Fibroblast of mammary gland (primary cell): ENCODE measurements at regions not wholly inside any gene's neighbourhood (a gene's known extent, or its start where the extent isn't known, plus 50 kb on each side); places are given as distances from the start of the nearest gene placed in this dataset.
A peak's percentile ranks its signal among the peaks of the same experiment; 100 is the strongest.
"Not testable (repeated sequence)": the region's sequence is repeated elsewhere in the genome, so short reads cannot be mapped to it uniquely, and the experiment has no call there.

Experiments used
- DNase-seq: peaks from one replicate; pipeline ENCODE4 v3.0.0-alpha.2; 2010; ENCODE audit warnings: low read depth
- H3K4me3 ChIP-seq: 2 replicates; pipeline ENCODE4 v1.5.1; 2011; ENCODE audit warnings: low read depth, mild to moderate bottlenecking, low read length, moderate library complexity; ENCODE audit not compliant: control insufficient read depth
- TF ChIP-seq, protein P1 (sequence below): conservative IDR thresholded peaks from 2 replicates; pipeline ENCODE4 v1.5.1; 2011; ENCODE audit warnings: low read depth, low read length, inconsistent platforms; ENCODE audit not compliant: control insufficient read depth, insufficient read depth

DNA sequence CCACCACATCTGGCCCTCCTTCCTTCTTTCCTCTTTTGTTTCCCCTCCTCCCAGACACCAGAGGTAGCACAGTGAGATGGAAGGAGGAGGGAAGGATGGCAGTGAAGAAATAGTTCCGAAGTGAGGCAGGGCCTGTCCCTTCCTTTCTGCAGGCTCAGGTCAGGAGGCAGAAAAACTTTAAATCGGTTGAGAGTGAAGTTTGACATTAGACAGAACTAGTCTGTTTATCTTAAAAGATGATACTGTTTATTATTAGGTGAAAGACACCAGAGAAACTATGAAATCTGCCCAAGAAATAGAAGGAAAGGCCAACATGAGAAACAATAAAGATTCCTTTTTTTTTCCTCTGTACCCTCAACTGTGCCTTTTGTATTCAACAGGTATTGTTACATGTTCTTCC lies 670.3 kb downstream of the UTRN start:
- DNase-seq, result no peak
- no peak overlapping the region for H3K4me3 ChIP-seq
- TF ChIP-seq, protein P1, sequence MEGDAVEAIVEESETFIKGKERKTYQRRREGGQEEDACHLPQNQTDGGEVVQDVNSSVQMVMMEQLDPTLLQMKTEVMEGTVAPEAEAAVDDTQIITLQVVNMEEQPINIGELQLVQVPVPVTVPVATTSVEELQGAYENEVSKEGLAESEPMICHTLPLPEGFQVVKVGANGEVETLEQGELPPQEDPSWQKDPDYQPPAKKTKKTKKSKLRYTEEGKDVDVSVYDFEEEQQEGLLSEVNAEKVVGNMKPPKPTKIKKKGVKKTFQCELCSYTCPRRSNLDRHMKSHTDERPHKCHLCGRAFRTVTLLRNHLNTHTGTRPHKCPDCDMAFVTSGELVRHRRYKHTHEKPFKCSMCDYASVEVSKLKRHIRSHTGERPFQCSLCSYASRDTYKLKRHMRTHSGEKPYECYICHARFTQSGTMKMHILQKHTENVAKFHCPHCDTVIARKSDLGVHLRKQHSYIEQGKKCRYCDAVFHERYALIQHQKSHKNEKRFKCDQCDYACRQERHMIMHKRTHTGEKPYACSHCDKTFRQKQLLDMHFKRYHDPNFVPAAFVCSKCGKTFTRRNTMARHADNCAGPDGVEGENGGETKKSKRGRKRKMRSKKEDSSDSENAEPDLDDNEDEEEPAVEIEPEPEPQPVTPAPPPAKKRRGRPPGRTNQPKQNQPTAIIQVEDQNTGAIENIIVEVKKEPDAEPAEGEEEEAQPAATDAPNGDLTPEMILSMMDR, result no peak

DNA sequence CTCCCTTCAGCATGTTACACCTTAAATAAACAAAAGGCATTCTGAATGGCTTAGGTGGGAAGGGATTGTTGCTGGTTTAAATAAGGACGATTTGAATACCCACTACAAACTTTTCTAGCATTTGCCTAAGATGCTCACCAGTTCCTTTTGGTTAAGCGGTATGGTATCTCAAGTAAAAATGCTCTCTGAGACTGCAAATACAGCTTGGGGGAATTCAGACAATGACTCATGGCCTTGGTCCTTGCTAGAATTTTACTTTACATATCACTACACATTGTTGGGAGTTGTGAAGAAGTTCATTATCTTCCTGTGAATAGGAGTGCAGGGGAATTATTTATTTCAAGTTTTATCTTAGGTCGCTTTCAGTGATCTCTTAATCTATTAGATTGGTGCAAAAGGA lies 670.7 kb downstream of the UTRN start:
- no peak for DNase-seq
- H3K4me3 ChIP-seq, result no peak overlapping the region
- TF ChIP-seq, protein P1, result no peak

DNA sequence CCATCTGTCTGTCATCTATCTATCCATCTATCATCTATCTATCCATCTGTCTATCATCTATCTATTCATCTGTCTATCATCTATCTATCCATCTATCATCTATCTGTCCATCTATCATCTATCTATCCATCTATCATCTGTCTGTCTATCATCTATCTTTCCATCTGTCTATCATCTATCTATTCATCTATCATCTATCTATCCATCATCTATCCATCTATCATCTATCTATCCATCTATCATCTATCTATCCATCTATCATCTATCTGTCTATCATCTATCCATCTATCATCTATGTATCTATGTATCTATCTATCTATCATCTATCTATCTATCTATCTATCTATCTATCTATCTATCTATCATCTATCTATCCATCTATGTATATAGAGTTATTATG lies 671.6 kb downstream of the UTRN start:
- H3K4me3 ChIP-seq, DNase-seq: not testable (repeated sequence)

DNA sequence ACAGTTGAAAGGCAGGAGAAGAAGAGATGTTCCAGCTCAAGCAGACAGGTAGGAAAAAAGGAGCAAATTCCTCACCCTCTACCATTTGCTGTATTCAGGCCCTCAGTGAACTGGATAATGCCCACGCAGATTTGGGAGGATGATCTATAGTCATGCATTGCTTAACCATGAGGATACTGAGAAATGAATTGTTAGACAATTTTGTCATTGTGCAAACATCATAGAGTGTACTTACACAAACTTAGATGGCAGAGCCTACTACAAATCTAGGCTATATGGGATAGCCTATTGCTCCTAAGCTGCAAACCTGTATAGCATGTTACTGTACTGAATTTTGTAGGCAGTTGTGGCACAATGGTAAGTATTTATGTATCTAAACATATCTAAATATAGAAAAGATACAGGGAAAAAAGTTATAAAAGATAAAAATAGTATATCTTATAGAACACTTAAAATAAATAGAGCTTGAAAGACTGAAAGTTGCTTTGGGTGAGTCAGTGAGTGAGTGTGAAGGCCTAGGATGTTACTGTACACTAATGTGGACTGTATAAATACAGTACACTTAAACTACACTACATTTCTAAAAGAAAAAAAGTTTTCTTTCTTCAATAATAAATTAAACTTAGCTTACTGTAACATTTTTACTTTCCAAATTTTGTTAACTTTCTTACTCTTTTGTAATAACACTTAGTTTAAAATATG lies 672.3 kb downstream of the UTRN start:
- TF ChIP-seq, protein P1, result no peak
- H3K4me3 ChIP-seq, result no peak overlapping the region
- peak; percentile 11 for DNase-seq

DNA sequence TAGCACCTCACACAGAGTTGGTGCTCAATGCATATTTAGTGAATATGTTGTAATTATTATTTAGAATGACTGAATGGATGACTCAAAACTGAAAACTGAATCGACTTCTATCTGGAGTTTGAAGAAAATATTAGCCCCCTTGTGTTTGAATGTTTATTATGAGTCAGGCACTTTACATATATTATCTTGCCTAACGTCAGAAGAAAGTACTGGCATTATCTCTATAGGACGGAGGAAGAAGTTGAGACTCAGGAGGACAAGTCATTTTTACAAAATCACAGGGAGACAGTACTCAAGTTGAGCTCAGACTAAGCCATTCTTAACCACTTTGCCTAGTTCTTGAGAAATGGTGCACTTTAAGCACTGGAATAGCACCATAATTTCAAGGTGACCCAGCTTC lies 684.0 kb downstream of the UTRN start:
- TF ChIP-seq, protein P1, result no peak
- no peak overlapping the region for H3K4me3 ChIP-seq

DNA sequence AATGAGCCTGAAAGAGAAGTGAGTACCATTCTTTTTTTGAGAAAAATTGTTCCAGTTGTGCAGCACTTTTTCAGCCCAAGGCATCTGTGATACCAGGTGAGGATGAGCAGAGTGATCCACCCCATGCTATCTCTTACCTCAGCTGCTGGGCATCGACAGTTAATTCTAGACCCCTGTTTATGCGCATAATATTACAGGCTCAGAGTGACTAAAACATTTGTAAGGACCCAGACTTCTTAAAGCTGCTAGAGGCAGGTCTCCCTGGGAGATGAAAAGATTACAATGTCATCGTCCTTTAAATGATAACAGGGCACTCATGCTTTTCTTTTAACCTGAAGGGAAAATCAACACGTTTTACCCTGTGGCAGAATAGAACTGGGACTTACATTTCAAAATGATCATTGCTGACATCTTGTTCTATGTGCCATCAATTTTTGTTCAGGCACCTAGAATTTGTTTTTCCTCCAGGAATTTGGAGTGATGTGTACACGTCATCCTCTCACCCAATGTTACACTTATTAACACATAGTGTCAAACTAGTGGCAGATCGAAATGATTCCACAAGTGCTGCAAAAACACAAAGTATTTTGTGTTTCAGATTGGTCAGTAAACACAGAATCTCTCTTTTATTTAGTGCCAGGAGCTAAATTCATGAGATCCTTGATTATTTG lies 684.6 kb downstream of the UTRN start:
- no peak overlapping the region for H3K4me3 ChIP-seq
- TF ChIP-seq, protein P1, result no peak
- DNase-seq, result no peak

More for the DNA sequence above, 684.0 kb downstream of the UTRN start:
- DNase-seq, result no peak

DNA sequence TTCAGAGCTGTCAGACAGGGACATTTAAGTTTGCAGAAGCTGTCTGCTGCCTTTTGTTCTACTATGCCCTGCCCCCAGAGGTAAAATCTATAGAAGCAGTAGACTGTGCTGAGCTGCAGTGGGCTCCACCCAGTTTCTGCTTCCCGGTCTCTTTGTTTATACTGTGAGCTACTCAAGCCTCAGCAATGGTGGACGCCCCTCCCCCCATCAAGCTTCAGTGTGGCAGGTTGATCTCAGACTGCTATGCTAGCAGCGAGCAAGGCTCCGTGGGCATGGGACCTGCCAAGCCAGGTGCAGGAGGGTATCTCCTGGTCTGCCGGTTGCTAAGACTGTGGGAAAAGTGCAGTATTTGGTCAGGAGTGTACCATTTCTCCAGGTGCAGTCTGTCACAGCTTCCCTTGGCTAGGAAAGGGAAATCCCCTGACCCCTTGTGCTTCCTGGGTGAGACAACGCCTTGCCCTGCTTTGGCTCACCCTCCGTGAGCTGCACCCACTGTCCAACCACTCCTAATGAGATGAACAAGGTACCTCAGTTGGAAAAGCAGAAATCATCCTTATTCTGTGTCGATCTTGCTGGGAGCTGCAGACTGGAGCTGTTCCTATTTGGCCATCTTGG lies 692.2 kb downstream of the UTRN start:
- H3K4me3 ChIP-seq, DNase-seq: not testable (repeated sequence)

DNA sequence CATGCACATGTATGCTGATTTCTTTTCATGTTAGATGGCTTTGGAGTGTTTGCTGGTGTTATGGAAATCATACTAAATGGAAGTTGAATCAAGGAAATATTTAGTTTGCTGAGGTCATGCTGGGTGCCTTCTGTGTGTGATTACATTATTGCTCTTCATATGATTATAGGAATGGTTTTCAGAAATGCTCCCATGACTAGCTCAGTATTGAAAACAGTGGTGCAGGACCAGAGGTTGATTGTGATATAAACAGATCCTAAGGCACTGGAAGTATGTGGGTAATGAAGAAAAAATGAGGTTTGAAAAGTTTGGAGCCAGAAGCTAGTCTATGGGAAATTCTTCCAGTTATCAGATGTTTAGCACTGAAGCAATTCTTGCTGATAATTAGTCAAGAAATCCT lies 693.1 kb downstream of the UTRN start:
- no peak overlapping the region for H3K4me3 ChIP-seq
- DNase-seq, result no peak
- TF ChIP-seq, protein P1, result no peak
